GM19372 (cell line): ENCODE measurements at regions not wholly inside any gene's neighbourhood (a gene's known extent, or its start where the extent isn't known, plus 50 kb on each side); places are given as distances from the start of the nearest gene placed in this dataset.
"Not testable (repeated sequence)": the region's sequence is repeated elsewhere in the genome, so short reads cannot be mapped to it uniquely, and the experiment has no call there.

Source experiments
- ATAC-seq: cut with Tn5 transposase; IDR thresholded peaks from one replicate; pipeline ENCODE4 v1.9.1; 2021; ENCODE audit warnings: mild to moderate bottlenecking, low read depth, moderate library complexity; ENCODE audit not compliant: unreplicated experiment

GRCh38 chr6:155538708-155539390 lies 83.2 kb upstream of the NOX3 start:
- ATAC-seq: no peak

DNA sequence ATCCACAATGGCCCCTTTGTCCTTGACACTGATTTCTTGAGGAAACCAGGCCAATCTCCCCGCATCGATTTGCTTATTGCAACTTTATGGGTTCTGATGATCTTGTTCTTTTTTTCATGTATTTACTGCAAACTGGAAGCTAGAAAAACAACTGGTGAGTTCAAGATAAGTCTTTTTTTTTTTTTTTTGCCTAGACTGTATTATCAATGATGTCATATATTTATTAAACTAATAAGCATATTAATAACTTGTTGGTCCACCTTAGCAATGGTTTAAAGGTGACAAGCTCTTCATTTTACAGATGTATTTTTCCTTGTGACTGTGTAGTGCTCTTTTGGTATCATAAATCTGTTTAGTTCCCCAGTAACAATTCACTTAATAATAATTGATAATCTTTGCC lies 79.0 kb upstream of the NOX3 start:
- no peak for ATAC-seq

GRCh38 chr6:155530219-155530834 lies 74.7 kb upstream of the NOX3 start:
- no peak for ATAC-seq

GRCh38 chr6:155529814-155530213 lies 74.2 kb upstream of the NOX3 start:
- ATAC-seq: not testable (repeated sequence)

GRCh38 chr6:155528982-155529453 lies 73.4 kb upstream of the NOX3 start:
- no peak for ATAC-seq

DNA sequence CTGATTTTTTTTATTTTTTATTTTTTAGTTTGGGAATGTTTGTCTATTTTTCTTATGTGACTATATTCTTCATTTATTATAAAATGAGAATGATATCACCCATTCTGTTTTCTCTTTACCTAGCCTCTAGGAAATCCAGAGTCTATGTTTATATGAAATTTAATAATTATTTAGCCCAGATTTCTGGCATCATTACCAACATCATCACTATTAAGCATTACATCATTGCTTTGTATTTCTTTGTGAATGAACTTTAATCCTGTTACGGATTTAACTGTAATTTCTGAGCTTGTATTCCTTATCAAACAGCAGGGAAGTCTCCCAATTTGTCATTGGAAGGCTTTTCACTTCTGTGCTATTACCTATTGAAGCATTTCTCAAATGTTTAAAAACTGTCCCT lies 72.7 kb upstream of the NOX3 start:
- ATAC-seq: no peak

DNA sequence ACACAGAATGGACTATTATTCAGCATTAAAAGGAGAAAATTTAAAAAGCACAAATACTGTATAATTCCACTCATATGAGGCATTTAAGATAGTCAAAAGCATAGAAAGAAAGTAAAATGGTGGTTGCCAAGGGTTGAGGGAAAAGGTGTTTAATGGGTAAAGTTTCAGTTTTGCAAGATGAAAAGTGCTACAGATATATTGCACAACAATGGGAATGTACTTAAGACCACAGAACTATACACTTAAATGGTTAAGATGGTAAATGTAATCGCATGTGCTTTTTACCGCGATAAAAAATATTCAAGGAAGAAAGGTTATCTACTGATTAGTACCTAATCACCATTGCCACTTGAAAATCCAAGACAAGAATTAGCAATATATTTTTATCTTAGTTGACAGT lies 71.8 kb upstream of the NOX3 start:
- ATAC-seq: no peak

DNA sequence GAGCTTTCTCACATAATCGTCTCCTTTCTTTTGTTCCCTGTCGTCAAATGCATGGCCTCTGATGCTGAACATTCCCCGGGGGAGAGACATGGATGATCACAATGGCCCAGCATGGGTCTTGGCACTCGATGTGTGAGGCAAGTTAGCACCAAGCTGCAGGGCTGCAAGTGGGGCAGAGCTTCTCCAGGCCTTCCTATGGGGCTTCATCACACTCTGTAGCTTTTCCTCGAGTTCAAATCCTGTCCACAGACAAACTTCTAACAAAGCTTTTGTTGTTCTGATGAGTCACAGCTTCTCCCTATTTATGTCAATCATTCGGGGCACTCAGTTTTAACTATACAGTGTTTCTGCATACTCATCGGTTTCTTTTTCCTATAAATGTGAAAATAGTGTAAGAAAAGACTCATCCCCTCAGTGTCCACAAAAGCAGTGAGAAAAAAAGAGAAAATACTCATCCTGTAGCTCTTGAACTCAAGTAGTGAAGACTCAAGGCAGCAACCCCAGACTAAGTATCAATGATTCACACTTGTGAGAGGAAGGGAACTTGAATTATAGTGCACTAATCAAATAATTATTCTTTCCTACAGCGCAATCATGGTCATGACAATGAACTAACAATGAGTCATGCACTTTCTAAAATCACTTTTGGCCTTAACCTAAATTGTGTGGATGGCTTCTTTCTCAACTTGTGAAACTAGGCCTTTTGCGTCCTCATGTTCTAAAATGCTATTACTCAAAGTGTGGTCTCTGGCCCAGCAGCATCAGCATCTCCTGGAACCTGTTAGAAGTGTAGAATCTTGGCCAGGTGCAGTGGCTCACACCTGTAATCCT lies 68.4 kb upstream of the NOX3 start:
- ATAC-seq: no peak

- ATAC-seq: no peak
These were observed 66.1 kb upstream of the NOX3 start for GRCh38 chr6:155521719-155522118.

- no peak for ATAC-seq
These were observed 64.4 kb upstream of the NOX3 start for GRCh38 chr6:155520078-155520477.

DNA sequence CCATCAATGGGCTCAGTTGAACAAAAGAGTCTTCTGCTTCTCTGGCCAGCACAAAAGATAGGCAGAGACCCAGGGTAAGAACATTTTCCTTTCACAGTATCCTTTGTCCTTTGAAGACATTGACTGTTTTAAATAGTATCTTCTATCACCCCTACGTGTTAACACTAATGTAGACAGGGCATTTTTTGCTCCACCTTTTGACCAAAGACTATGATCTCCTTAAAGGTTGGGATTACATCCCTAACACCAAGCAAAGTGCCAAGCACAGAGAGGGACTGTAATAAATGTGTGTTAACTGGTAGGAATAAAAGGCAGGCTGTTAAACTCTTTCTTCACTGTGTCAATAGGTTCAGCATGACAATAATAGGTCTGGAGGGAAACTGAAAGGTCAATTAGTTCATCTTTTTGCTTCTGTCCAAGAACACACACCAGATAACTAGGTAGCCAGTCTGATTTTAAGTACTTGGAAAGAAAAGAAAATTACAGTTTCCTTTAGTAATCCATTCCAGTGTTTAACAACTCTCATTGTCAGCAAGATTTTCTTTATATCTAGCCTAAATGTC lies 63.6 kb upstream of the NOX3 start:
- ATAC-seq: no peak

DNA sequence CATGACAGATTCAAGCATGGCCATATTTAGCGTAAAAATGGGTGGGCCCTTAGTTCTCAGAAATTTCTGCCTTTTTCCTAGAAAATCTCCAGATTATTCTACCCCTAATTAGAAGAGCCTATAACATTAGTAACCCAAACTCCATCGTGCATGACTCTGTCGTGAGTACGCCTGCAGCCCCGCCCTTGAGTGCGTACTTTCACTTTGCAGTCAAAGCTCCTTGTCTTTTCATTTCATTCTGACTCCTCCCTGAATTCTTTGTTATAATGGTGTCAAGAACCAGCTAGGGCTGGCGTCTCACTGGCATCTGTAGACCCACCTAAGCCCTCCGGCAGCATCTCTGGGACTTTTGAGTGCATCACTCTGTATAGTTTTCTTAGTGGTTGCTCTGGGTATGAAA lies 61.7 kb upstream of the NOX3 start:
- ATAC-seq: no peak

DNA sequence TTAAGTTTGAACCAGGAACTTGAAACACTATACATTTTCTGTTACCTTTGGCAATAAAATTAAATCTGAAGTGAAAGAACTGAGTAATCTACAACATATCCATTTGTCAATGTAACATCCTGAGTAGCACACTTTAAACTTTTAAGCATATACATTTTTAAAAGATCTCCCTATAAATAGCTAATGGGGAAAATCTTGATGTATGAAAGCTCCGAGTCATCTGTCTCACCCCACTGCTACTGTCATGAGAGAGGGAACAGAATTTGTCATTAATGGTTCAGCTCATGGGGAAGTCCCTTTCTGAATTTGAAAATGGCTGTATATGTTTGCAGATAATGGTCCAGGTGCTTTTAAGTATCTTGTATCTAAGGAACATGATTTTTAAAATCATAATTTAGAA lies 55.2 kb upstream of the NOX3 start:
- peak; percentile 80 for ATAC-seq

DNA sequence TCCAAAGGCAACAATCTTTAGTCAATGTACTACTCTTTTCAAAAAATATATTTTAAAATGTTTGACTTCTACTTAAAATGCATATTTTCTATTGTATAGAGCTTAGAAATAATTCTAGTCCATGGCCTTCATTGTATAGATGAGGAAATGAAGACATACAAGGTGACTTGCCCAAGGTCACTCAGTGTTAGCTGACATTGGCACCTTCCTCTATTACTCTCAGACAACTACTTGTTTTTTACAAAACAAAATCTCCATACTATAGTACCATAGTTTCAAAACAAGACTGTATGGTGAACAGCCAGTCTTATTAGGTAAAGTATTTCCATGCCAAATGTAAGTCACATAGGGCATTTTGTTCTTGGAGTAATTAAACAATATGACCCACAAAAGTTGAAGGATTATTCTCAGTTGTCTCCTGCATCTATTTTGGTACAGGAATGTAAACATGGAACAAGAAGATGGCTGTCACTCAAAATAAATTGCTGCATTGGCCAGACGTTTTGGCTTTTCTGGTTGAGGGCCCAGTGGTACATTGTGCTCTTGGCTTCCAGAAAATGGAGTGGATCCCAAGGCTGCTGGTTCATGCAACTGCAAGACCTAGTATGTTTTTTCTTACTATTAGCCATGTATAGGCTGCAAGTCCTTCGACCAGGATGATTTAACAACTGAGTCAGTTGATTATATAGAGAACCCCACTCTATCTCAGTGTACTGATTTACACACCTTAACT lies 54.3 kb upstream of the NOX3 start:
- ATAC-seq: no peak

- ATAC-seq: no peak
These were observed 50.0 kb upstream of the NOX3 start for GRCh38 chr6:155505608-155505989.
